Endothelial cell of umbilical vein (primary cell): ENCODE measurements at regions not wholly inside any gene's neighbourhood (a gene's known extent, or its start where the extent isn't known, plus 50 kb on each side); places are given as distances from the start of the nearest gene placed in this dataset.

Source experiments
- BruUV-seq: library from RNA; stranded (reverse); fragments of 400-500 nt; replicated peaks from 2 replicates; lab custom pipeline; 2021; lab: Mats Ljungman, UMichigan
- CTCF ChIA-PET: fragments of 300-600, 350-600 bp; sonication (Branson Sonifier 250); formaldehyde crosslinking; loops from one replicate; lab custom pipeline; 2021; ENCODE audit warnings: antibody characterized with exemption, inconsistent platforms; lab: Charles Lee
- POLR2A ChIA-PET: fragments of 300-600, 350-600 bp; sonication (Branson Sonifier 250); formaldehyde crosslinking; loops from one replicate; lab custom pipeline; 2021; ENCODE audit warnings: antibody characterized with exemption, inconsistent platforms; lab: Charles Lee
- DNase-seq: peaks from one replicate; pipeline ENCODE4 v3.0.0-alpha.2; 2011; ENCODE audit warnings: low read depth, low spot score
- FAIRE-seq: peaks from 2 replicates; lab custom pipeline; 2011; peaks lifted over from hg19 to GRCh38; lab: Jason Lieb, UNC
- H2AFZ ChIP-seq: 2 replicates; pipeline ENCODE4 v1.6.0; 2012; ENCODE audit warnings: low read depth, low read length, control low read depth, inconsistent platforms
- H3K27ac ChIP-seq: 2 replicates; pipeline ENCODE4 v1.5.1; 2011; ENCODE audit warnings: low read depth, mild to moderate bottlenecking, control low read depth, low read length, moderate library complexity; ENCODE audit not compliant: insufficient read depth
- H3K27me3 ChIP-seq, 2 experiments: 2 replicates each; pipeline versions ENCODE4 v1.6.0 to v1.6.1; 2011; ENCODE audit warnings: low read length in 2 of 2, mixed read lengths in 1 of 2; ENCODE audit not compliant: control insufficient read depth in 2 of 2, insufficient read depth in 2 of 2
- H3K36me3 ChIP-seq, 2 experiments: 2 replicates in 1 of 2; 3 replicates in 1 of 2; pipeline ENCODE4 v1.5.1; 2011; ENCODE audit warnings: low read length in 2 of 2, mild to moderate bottlenecking in 1 of 2, moderate library complexity in 1 of 2; ENCODE audit not compliant: control insufficient read depth in 2 of 2, insufficient read depth in 2 of 2; ENCODE audit errors: extremely low read depth in 1 of 2
- H3K4me1 ChIP-seq: 3 replicates; pipeline ENCODE4 v1.5.1; 2011; ENCODE audit warnings: mild to moderate bottlenecking, low read length; ENCODE audit not compliant: control insufficient read depth, insufficient read depth; ENCODE audit errors: extremely low read depth
- H3K4me2 ChIP-seq: 2 replicates; pipeline ENCODE4 v1.6.1; 2011; ENCODE audit warnings: low read length, control low read depth, mixed read lengths; ENCODE audit not compliant: insufficient read depth
- H3K4me3 ChIP-seq, 3 experiments: fragments of 200-600 bp in 1 of 3; sonication (generic), shearing (Covaris generic) in 1 of 3; replicated peaks in 1 of 3; 2 replicates each; pipeline ENCODE4 v1.5.1; 2011 to 2016; ENCODE audit warnings: control low read depth in 3 of 3, low read length in 3 of 3, mild to moderate bottlenecking in 2 of 3, inconsistent platforms in 1 of 3, low read depth in 1 of 3, moderate library complexity in 1 of 3; ENCODE audit not compliant: insufficient read depth in 1 of 3
- H3K79me2 ChIP-seq: 2 replicates; pipeline ENCODE4 v1.6.0; 2012; ENCODE audit warnings: low read length, inconsistent platforms; ENCODE audit not compliant: control insufficient read depth, insufficient read depth
- H3K9ac ChIP-seq: replicated peaks from 2 replicates; pipeline ENCODE3; 2011; ENCODE audit warnings: low read length, control low read depth; ENCODE audit not compliant: insufficient read depth; ENCODE audit errors: extremely low read depth
- H3K9me1 ChIP-seq: replicated peaks from 3 replicates; pipeline ENCODE4 v1.6.0; 2011; ENCODE audit warnings: mild to moderate bottlenecking, low read length; ENCODE audit not compliant: control insufficient read depth, insufficient read depth; ENCODE audit errors: extremely low read depth
- H3K9me3 ChIP-seq: replicated peaks from 2 replicates; pipeline ENCODE4 v1.5.1; 2012; ENCODE audit warnings: low read length, inconsistent platforms; ENCODE audit not compliant: control insufficient read depth, insufficient read depth
- H4K20me1 ChIP-seq: replicated peaks from 2 replicates; pipeline ENCODE3; 2011; ENCODE audit warnings: mild to moderate bottlenecking, low read length; ENCODE audit not compliant: control insufficient read depth, insufficient read depth; ENCODE audit errors: extremely low read depth
- CTCF ChIP-seq, 2 donors: IDR thresholded peaks; 1 replicate in 1 of 2; 2 replicates in 1 of 2; pipeline ENCODE4 v1.5.1; 2011; ENCODE audit warnings: low read length in 2 of 2, mild to moderate bottlenecking in 2 of 2, moderate library complexity in 2 of 2, control low read depth in 1 of 2, inconsistent platforms in 1 of 2, low read depth in 1 of 2; ENCODE audit not compliant: insufficient read depth in 1 of 2; ENCODE audit errors: extremely low read depth in 1 of 2
- EZH2 ChIP-seq: IDR thresholded peaks from 2 replicates; pipeline ENCODE4 v1.6.1; 2012; ENCODE audit warnings: borderline replicate concordance, low read depth, mild to moderate bottlenecking, moderate library complexity, low read length, inconsistent platforms; ENCODE audit not compliant: severe bottlenecking
- MAX ChIP-seq: IDR thresholded peaks from 2 replicates; pipeline ENCODE4 v1.6.1; 2011; ENCODE audit not compliant: insufficient read depth, insufficient read length
- MYC ChIP-seq: IDR thresholded peaks from one replicate; pipeline ENCODE4 v1.6.1; 2011; ENCODE audit warnings: mild to moderate bottlenecking, low read depth, low read length
- POLR2A ChIP-seq: IDR thresholded peaks from 2 replicates; pipeline ENCODE4 v1.6.1; 2012; ENCODE audit warnings: low read depth, mild to moderate bottlenecking, control low read depth, low read length
- POLR2AphosphoS5 ChIP-seq: IDR thresholded peaks from 2 replicates; pipeline ENCODE4 v1.6.1; 2012; ENCODE audit warnings: low read depth, mild to moderate bottlenecking, control low read depth, low read length, moderate library complexity; ENCODE audit not compliant: insufficient read depth
- dilution Hi-C: fragments of 300-500 bp; cut with MboI; formaldehyde crosslinking; loops from one replicate; pipeline ENCODE4 v1.15.0; 2019; ENCODE audit warnings: low sequenced_read_pairs; ENCODE audit not compliant: extremely low pct_ligation_motif_present
- intact Hi-C: fragments of 100-400 bp; cut with micrococcal nuclease; formaldehyde crosslinking; loops from one replicate; pipeline ENCODE4 v1.10.0; 2022

- Histone ChIP-seq H3K36me3 (peaks cover 0 to 14% of the 10 kb centered on the region in 2 experiments), H4K20me1 (no peaks in the 10 kb centered on the region), H3K27ac (no peak overlapping the region), H3K9me1 (no peaks in the 10 kb centered on the region), H2AFZ (no peak overlapping the region), H3K9ac (no peak overlapping the region), H3K27me3 (no peaks in the 10 kb centered on the region), H3K4me2 (no peak overlapping the region), H3K79me2 (peaks cover 7% of the 10 kb centered on the region), H3K9me3 (no peaks in the 10 kb centered on the region), H3K4me3 (no peak overlapping the region), H3K4me1 (no peaks in the 10 kb centered on the region)
- intact Hi-C loops, result no loop called here
- FAIRE-seq (no peak), DNase-seq (no peak)
- TF ChIP-seq CTCF (IDR thresholded peaks at IDR 0.05; ENCODE audit: extremely low read depth in 1 of 2, insufficient read depth in 1 of 2, low read depth in 1 of 2, low read length in 2 of 2) (no peak), EZH2 (no peak), MYC (no peak), MAX (no peak), POLR2AphosphoS5 (no peak), POLR2A (no peak)
- BruUV-seq, result no TSS peak
- dilution Hi-C loops, result no loop called here
- ChIA-PET POLR2A (no interaction called here), CTCF (no interaction called here)
Measured at GRCh38 chr17:77484111-77484510, 343.3 kb downstream of the SEC14L1 start.
